ENCODE measurements at regions not wholly inside any gene's neighbourhood (a gene's known extent, or its start where the extent isn't known, plus 50 kb on each side); places are given as distances from the start of the nearest gene placed in this dataset.

GRCh38 chr14:43362586-43362985, 1144.5 kb downstream of the FSCB start:
- no peak for TF ChIP-seq CTCF (IDR thresholded peaks at IDR 0.05)
- TF ChIP-seq POLR2A (IDR thresholded peaks at IDR 0.05): no peak
